Smooth muscle cell (in vitro differentiated cells): ENCODE measurements at regions not wholly inside any gene's neighbourhood (a gene's known extent, or its start where the extent isn't known, plus 50 kb on each side); places are given as distances from the start of the nearest gene placed in this dataset.

Experiments used
- DNase-seq: peaks from one replicate; lab custom pipeline; 2025; ENCODE audit not compliant: unreplicated experiment; lab: John Stamatoyannopoulos, UW
- H2AFZ ChIP-seq: fragments of 200-600 bp; sonication (generic); 2 replicates; pipeline ENCODE4 v1.6.0; 2016; ENCODE audit warnings: antibody characterized with exemption, low read depth, mild to moderate bottlenecking
- H3F3A ChIP-seq: fragments of 200-600 bp; sonication (generic); 2 replicates; pipeline ENCODE4 v1.6.0; 2017; ENCODE audit warnings: antibody characterized with exemption, low read depth
- H3K27ac ChIP-seq: fragments of 200-600 bp; sonication (generic); 2 replicates; pipeline ENCODE4 v1.5.1; 2016; ENCODE audit warnings: low read depth, mild to moderate bottlenecking
- H3K27me3 ChIP-seq: fragments of 200-600 bp; sonication (generic); 2 replicates; pipeline ENCODE4 v1.6.1; 2016; ENCODE audit warnings: low read depth, mild to moderate bottlenecking
- H3K36me3 ChIP-seq: fragments of 200-600 bp; sonication (generic); 2 replicates; pipeline ENCODE4 v1.5.1; 2016; ENCODE audit warnings: low read depth
- H3K4me1 ChIP-seq: fragments of 200-600 bp; sonication (generic); 2 replicates; pipeline ENCODE4 v1.5.1; 2016; ENCODE audit warnings: low read depth
- H3K4me2 ChIP-seq: fragments of 200-600 bp; sonication (generic); 2 replicates; pipeline ENCODE4 v1.6.0; 2016; ENCODE audit warnings: mild to moderate bottlenecking
- H3K4me3 ChIP-seq: fragments of 200-600 bp; sonication (generic); 2 replicates; pipeline ENCODE4 v1.5.1; 2016; ENCODE audit warnings: mild to moderate bottlenecking
- H3K79me2 ChIP-seq: fragments of 200-600 bp; sonication (generic); 2 replicates; pipeline ENCODE4 v1.6.0; 2016; ENCODE audit warnings: low read depth, mild to moderate bottlenecking
- H3K9ac ChIP-seq: fragments of 200-600 bp; sonication (generic); 2 replicates; pipeline ENCODE4 v1.6.0; 2016; ENCODE audit warnings: low read depth
- H3K9me3 ChIP-seq: fragments of 200-600 bp; sonication (generic); replicated peaks from 2 replicates; pipeline ENCODE4 v1.5.1; 2016; ENCODE audit warnings: low read depth
- H4K20me1 ChIP-seq: fragments of 200-600 bp; sonication (generic); 2 replicates; pipeline ENCODE4 v1.6.0; 2016; ENCODE audit warnings: low read depth
- CTCF ChIP-seq: fragments of 200-600 bp; sonication (generic); IDR thresholded peaks from 2 replicates; pipeline ENCODE4 v1.5.1; 2017; ENCODE audit warnings: borderline replicate concordance, mild to moderate bottlenecking, antibody characterized with exemption; ENCODE audit not compliant: insufficient read depth, poor library complexity, severe bottlenecking
- WGBS: methylation state at CpG from one replicate; pipeline ENCODE4 v1.1.7; 2016; ENCODE audit warnings: low lambda C conversion rate; 5-methylcytosine and 5-hydroxymethylcytosine counted together

- Histone ChIP-seq H3K4me1 (peaks cover 20% of the 10 kb centered on the region), H3K4me3 (no peak overlapping the region), H4K20me1 (no peaks in the 10 kb centered on the region), H3K9ac (no peak overlapping the region), H3K27ac (no peak overlapping the region), H3K79me2 (no peaks in the 10 kb centered on the region), H3F3A (peaks cover 2% of the 10 kb centered on the region), H3K27me3 (peaks cover 14% of the 10 kb centered on the region), H3K36me3 (no peaks in the 10 kb centered on the region), H3K4me2 (no peak overlapping the region), H3K9me3 (no peaks in the 10 kb centered on the region), H2AFZ (no peak overlapping the region)
- no peak for TF ChIP-seq CTCF
- no peak for DNase-seq
- 91% methylated on average over 11 of the region's 17 CpGs for WGBS
These were observed 401.5 kb upstream of the JARID2 start for GRCh38 chr6:14844411-14844810.

GRCh38 chr6:14848019-14848418 lies 397.9 kb upstream of the JARID2 start:
- Histone ChIP-seq H3K27me3 (peaks cover 29% of the 10 kb centered on the region), H3K4me3 (no peak overlapping the region), H3K79me2 (no peaks in the 10 kb centered on the region), H3K4me1 (peaks cover 13% of the 10 kb centered on the region), H3F3A (no peaks in the 10 kb centered on the region), H3K27ac (no peak overlapping the region), H3K9ac (no peak overlapping the region), H4K20me1 (no peaks in the 10 kb centered on the region), H3K4me2 (no peak overlapping the region), H3K9me3 (no peaks in the 10 kb centered on the region), H3K36me3 (no peaks in the 10 kb centered on the region), H2AFZ (no peak overlapping the region)
- DNase-seq, result no peak
- TF ChIP-seq CTCF, result no peak
- WGBS, result 91% methylated on average over 3 of the region's 3 CpGs

- no peak for TF ChIP-seq CTCF
- no peaks in the 10 kb centered on the region for H4K20me1 ChIP-seq
These were observed 396.7 kb upstream of the JARID2 start for GRCh38 chr6:14849185-14849584.

GRCh38 chr6:14851281-14851680 lies 394.6 kb upstream of the JARID2 start:
- no peak for TF ChIP-seq CTCF
- H3K4me3 ChIP-seq, result no peak overlapping the region
- peaks cover 13% of the 10 kb centered on the region for H3K4me1 ChIP-seq
- no peak overlapping the region for H3K27ac ChIP-seq
- no peaks in the 10 kb centered on the region for H4K20me1 ChIP-seq
- H3K9me3 ChIP-seq, result no peaks in the 10 kb centered on the region
- H3K79me2 ChIP-seq, result no peaks in the 10 kb centered on the region
- no peak overlapping the region for H2AFZ ChIP-seq
- no peak overlapping the region for H3K4me2 ChIP-seq
- no peaks in the 10 kb centered on the region for H3K36me3 ChIP-seq
- no peak for DNase-seq
- no peak overlapping the region for H3K9ac ChIP-seq
- H3K27me3 ChIP-seq, result peaks cover 37% of the 10 kb centered on the region
- WGBS, result 89% methylated on average over 8 of the region's 8 CpGs
- no peaks in the 10 kb centered on the region for H3F3A ChIP-seq

More at GRCh38 chr6:14849185-14849584, 396.7 kb upstream of the JARID2 start:
- DNase-seq, result no peak
- Histone ChIP-seq H3K4me1 (peaks cover 13% of the 10 kb centered on the region), H3K9ac (no peak overlapping the region), H3K36me3 (no peaks in the 10 kb centered on the region), H3F3A (no peaks in the 10 kb centered on the region), H3K27me3 (peaks cover 41% of the 10 kb centered on the region), H3K27ac (no peak overlapping the region), H3K4me3 (no peak overlapping the region), H3K4me2 (no peak overlapping the region), H3K79me2 (no peaks in the 10 kb centered on the region), H2AFZ (no peak overlapping the region), H3K9me3 (no peaks in the 10 kb centered on the region)
